ENCODE measurements at regions not wholly inside any gene's neighbourhood (a gene's known extent, or its start where the extent isn't known, plus 50 kb on each side); places are given as distances from the start of the nearest gene placed in this dataset.

GRCh38 chr13:107819071-107819470, 396.3 kb downstream of the LIG4 start:
- TF ChIP-seq CTCF (IDR thresholded peaks at IDR 0.05; ENCODE audit: insufficient read depth, low read length, poor library complexity, severe bottlenecking) (no peak), EZH2phosphoT487 (conservative IDR thresholded peaks at IDR 0.05; ENCODE audit: low read length) (no peak)

Data from SU-DHL-6 (cell line).